GM23338 (cell line): ENCODE measurements at regions not wholly inside any gene's neighbourhood (a gene's known extent, or its start where the extent isn't known, plus 50 kb on each side); places are given as distances from the start of the nearest gene placed in this dataset.

Experiments used
- ATAC-seq: fragments of 200-7000 bp; cut with Tn5 transposase; 3 replicates; pipeline ENCODE4 v1.9.1; 2020
- DNase-seq: peaks from one replicate; pipeline ENCODE4 v3.0.0-alpha.2; 2015; ENCODE audit warnings: low spot score
- H2AFZ ChIP-seq: fragments of 200-600 bp; sonication (generic); 2 replicates; pipeline ENCODE4 v1.8.0; 2016; ENCODE audit warnings: antibody characterized with exemption, mild to moderate bottlenecking, moderate library complexity
- H3F3A ChIP-seq: fragments of 200-600 bp; sonication (generic); replicated peaks from 2 replicates; pipeline ENCODE4 v1.8.0; 2017; ENCODE audit warnings: antibody characterized with exemption, mixed run types, low read depth
- H3K27ac ChIP-seq: fragments of 200-600 bp; sonication (generic); 2 replicates; pipeline ENCODE4 v1.6.1; 2016; ENCODE audit warnings: low read depth
- H3K27me3 ChIP-seq: fragments of 200-600 bp; sonication (generic); 2 replicates; pipeline ENCODE4 v1.8.0; 2016; ENCODE audit warnings: mild to moderate bottlenecking, mixed run types, moderate library complexity; ENCODE audit not compliant: insufficient read depth
- H3K36me3 ChIP-seq: fragments of 200-600 bp; sonication (generic); 2 replicates; pipeline ENCODE4 v1.8.0; 2016; ENCODE audit warnings: mild to moderate bottlenecking; ENCODE audit not compliant: insufficient read depth
- H3K4me1 ChIP-seq: fragments of 200-600 bp; sonication (generic); 2 replicates; pipeline ENCODE4 v1.8.0; 2016; ENCODE audit warnings: mild to moderate bottlenecking, moderate library complexity; ENCODE audit not compliant: insufficient read depth
- H3K4me2 ChIP-seq: fragments of 200-600 bp; sonication (generic); 2 replicates; pipeline ENCODE4 v1.7.1; 2017; ENCODE audit warnings: mixed run types
- H3K4me3 ChIP-seq: fragments of 200-600 bp; sonication (generic); 2 replicates; pipeline ENCODE4 v1.6.1; 2016; ENCODE audit warnings: mixed run types
- H3K79me2 ChIP-seq: fragments of 200-600 bp; sonication (generic); replicated peaks from 2 replicates; pipeline ENCODE4 v1.8.0; 2017; ENCODE audit warnings: mild to moderate bottlenecking; ENCODE audit not compliant: insufficient read depth
- H3K9me2 ChIP-seq: fragments of 200-600 bp; sonication (generic); 2 replicates; pipeline ENCODE4 v1.8.0; 2017; ENCODE audit not compliant: insufficient read depth
- H4K20me1 ChIP-seq: fragments of 200-600 bp; sonication (generic); replicated peaks from 2 replicates; pipeline ENCODE4 v1.8.0; 2017; ENCODE audit warnings: mild to moderate bottlenecking; ENCODE audit not compliant: insufficient read depth
- H3K27ac Mint-ChIP-seq: 2 replicates; pipeline ENCODE4 v1.8.0; 2020; ENCODE audit warnings: inconsistent platforms, mild to moderate bottlenecking, moderate library complexity, mixed read lengths
- H3K27me3 Mint-ChIP-seq: 3 replicates; pipeline ENCODE4 v1.8.0; 2022; ENCODE audit warnings: low read depth, mild to moderate bottlenecking, moderate library complexity, mixed read lengths, inconsistent platforms; ENCODE audit not compliant: insufficient read depth, poor library complexity
- H3K36me3 Mint-ChIP-seq: 3 replicates; pipeline ENCODE4 v1.8.0; 2021; ENCODE audit warnings: low read depth, mild to moderate bottlenecking, inconsistent platforms, moderate library complexity, mixed read lengths
- H3K4me1 Mint-ChIP-seq: 3 replicates; pipeline ENCODE4 v1.8.0; 2020; ENCODE audit warnings: mild to moderate bottlenecking, inconsistent platforms, mixed read lengths
- H3K4me3 Mint-ChIP-seq: 3 replicates; pipeline ENCODE4 v1.8.0; 2021; ENCODE audit warnings: moderate library complexity, mild to moderate bottlenecking, inconsistent platforms, mixed read lengths
- H3K9me3 Mint-ChIP-seq: 3 replicates; pipeline ENCODE4 v1.8.0; 2020; ENCODE audit warnings: moderate library complexity, mild to moderate bottlenecking, inconsistent platforms, mixed read lengths
- CREB1 ChIP-seq: fragments of 250-450 bp; sonication (Bioruptor Pico); IDR thresholded peaks from 2 replicates; pipeline ENCODE4 v1.5.0; 2020; ENCODE audit warnings: low read depth, mild to moderate bottlenecking, moderate library complexity
- EZH2 ChIP-seq: fragments of 200-600 bp; sonication (generic); IDR thresholded peaks from one replicate; pipeline ENCODE4 v1.8.0; 2017; ENCODE audit warnings: antibody characterized with exemption, mild to moderate bottlenecking, low read depth; ENCODE audit not compliant: unreplicated experiment
- EZH2phosphoT487 ChIP-seq: fragments of 200-600 bp; sonication (generic); IDR thresholded peaks from one replicate; pipeline ENCODE4 v1.8.1; 2018; ENCODE audit warnings: antibody characterized with exemption; ENCODE audit not compliant: unreplicated experiment
- JUNB ChIP-seq: IDR thresholded peaks from one replicate; pipeline ENCODE4 v1.6.1; 2016; ENCODE audit warnings: antibody characterized with exemption; ENCODE audit not compliant: unreplicated experiment
- NANOG ChIP-seq: IDR thresholded peaks from 2 replicates; pipeline ENCODE4 v1.6.1; 2016; ENCODE audit warnings: antibody characterized with exemption, borderline replicate concordance
- STAT1 ChIP-seq: IDR thresholded peaks from one replicate; pipeline ENCODE4 v1.6.1; 2016; ENCODE audit warnings: antibody characterized with exemption; ENCODE audit not compliant: unreplicated experiment
- ZNF114 ChIP-seq: fragments of 250-450 bp; sonication (Bioruptor Pico); IDR thresholded peaks from 2 replicates; pipeline ENCODE4 v1.5.0; 2020; ENCODE audit warnings: mild to moderate bottlenecking, moderate library complexity
- ZNF462 ChIP-seq: fragments of 250-450 bp; sonication (Bioruptor Pico); IDR thresholded peaks from 2 replicates; pipeline ENCODE4 v1.5.0; 2020; ENCODE audit warnings: mild to moderate bottlenecking, moderate library complexity
- TF ChIP-seq, protein P1 (sequence below): IDR thresholded peaks from one replicate; pipeline ENCODE4 v1.6.1; 2018; ENCODE audit warnings: antibody characterized with exemption; ENCODE audit not compliant: unreplicated experiment
- TF ChIP-seq, protein P2 (sequence below), 2 experiments: fragments of 200-600 bp in 1 of 2; sonication (generic) in 1 of 2; conservative IDR thresholded peaks; 2 replicates each; pipeline versions ENCODE4 v1.5.1 to v1.6.1; 2016 to 2017; ENCODE audit warnings: antibody characterized with exemption in 2 of 2, low read depth in 2 of 2, mild to moderate bottlenecking in 2 of 2, moderate library complexity in 1 of 2

- H3K36me3 Mint-ChIP-seq, result no peaks in the 10 kb centered on the region
- no peak overlapping the region for H3K4me2 ChIP-seq
- H3F3A ChIP-seq, result no peaks in the 10 kb centered on the region
- no peaks in the 10 kb centered on the region for H3K9me3 Mint-ChIP-seq
- ATAC-seq (no peak), DNase-seq (no peak)
- H3K4me1 ChIP-seq, result no peaks in the 10 kb centered on the region
- no peaks in the 10 kb centered on the region for H3K79me2 ChIP-seq
- H3K27ac Mint-ChIP-seq, result no peak overlapping the region
- no peaks in the 10 kb centered on the region for H3K27me3 ChIP-seq
- no peaks in the 10 kb centered on the region for H3K36me3 ChIP-seq
- no peaks in the 10 kb centered on the region for H3K4me1 Mint-ChIP-seq
- no peaks in the 10 kb centered on the region for H3K9me2 ChIP-seq
- H3K27me3 Mint-ChIP-seq, result peaks cover 6% of the 10 kb centered on the region
- no peak overlapping the region for H3K4me3 Mint-ChIP-seq
- no peak for TF ChIP-seq CREB1 (CRISPR knock-in tag)
- TF ChIP-seq NANOG, result no peak
- no peak for TF ChIP-seq ZNF114
- no peak for TF ChIP-seq JUNB
- TF ChIP-seq EZH2phosphoT487, result no peak
- TF ChIP-seq, protein P1, sequence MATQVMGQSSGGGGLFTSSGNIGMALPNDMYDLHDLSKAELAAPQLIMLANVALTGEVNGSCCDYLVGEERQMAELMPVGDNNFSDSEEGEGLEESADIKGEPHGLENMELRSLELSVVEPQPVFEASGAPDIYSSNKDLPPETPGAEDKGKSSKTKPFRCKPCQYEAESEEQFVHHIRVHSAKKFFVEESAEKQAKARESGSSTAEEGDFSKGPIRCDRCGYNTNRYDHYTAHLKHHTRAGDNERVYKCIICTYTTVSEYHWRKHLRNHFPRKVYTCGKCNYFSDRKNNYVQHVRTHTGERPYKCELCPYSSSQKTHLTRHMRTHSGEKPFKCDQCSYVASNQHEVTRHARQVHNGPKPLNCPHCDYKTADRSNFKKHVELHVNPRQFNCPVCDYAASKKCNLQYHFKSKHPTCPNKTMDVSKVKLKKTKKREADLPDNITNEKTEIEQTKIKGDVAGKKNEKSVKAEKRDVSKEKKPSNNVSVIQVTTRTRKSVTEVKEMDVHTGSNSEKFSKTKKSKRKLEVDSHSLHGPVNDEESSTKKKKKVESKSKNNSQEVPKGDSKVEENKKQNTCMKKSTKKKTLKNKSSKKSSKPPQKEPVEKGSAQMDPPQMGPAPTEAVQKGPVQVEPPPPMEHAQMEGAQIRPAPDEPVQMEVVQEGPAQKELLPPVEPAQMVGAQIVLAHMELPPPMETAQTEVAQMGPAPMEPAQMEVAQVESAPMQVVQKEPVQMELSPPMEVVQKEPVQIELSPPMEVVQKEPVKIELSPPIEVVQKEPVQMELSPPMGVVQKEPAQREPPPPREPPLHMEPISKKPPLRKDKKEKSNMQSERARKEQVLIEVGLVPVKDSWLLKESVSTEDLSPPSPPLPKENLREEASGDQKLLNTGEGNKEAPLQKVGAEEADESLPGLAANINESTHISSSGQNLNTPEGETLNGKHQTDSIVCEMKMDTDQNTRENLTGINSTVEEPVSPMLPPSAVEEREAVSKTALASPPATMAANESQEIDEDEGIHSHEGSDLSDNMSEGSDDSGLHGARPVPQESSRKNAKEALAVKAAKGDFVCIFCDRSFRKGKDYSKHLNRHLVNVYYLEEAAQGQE, result no peak
- no peak for TF ChIP-seq EZH2
- no peak overlapping the region for H3K27ac ChIP-seq
- no peak overlapping the region for H2AFZ ChIP-seq
- no peaks in the 10 kb centered on the region for H4K20me1 ChIP-seq
- H3K4me3 ChIP-seq, result no peak overlapping the region
Measured at GRCh38 chr4:8786166-8786565, 85.5 kb downstream of the HMX1 start.

DNA sequence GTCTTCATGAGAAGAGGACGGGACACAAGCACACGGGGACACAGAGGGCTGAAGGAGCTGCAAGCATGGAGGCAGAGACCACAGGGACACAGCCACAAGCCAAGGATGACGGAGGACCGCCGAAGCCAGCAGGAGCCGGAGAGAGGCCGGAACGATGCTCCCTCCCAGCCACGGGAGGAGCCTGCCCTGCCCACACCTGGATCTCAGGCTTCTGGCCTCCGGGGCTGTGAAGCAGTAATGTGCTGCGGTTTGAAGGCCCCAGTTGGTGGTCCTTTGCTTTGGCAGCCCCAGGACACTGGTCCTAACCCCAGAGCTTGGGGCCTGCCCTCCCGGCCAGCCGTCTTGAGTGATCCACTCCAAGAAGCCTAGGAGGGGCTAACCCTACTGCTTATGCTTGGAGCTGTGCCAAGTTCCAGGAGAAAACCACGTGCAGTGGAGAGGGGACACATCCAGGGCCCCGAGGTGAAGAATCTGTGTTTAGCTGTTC lies 85.9 kb downstream of the HMX1 start:
- H3K36me3 Mint-ChIP-seq, result no peaks in the 10 kb centered on the region
- H3K4me3 Mint-ChIP-seq, result no peak overlapping the region
- no peaks in the 10 kb centered on the region for H3F3A ChIP-seq
- no peaks in the 10 kb centered on the region for H3K27me3 ChIP-seq
- DNase-seq (no peak), ATAC-seq (peak; percentile 37; the same call in 2 of the 3 replicates)
- no peaks in the 10 kb centered on the region for H3K9me2 ChIP-seq
- peaks cover 6% of the 10 kb centered on the region for H3K27me3 Mint-ChIP-seq
- H3K9me3 Mint-ChIP-seq, result no peaks in the 10 kb centered on the region
- no peak overlapping the region for H3K4me3 ChIP-seq
- H3K4me1 Mint-ChIP-seq, result no peaks in the 10 kb centered on the region
- no peak overlapping the region for H2AFZ ChIP-seq
- H3K4me2 ChIP-seq, result no peak overlapping the region
- no peaks in the 10 kb centered on the region for H3K36me3 ChIP-seq
- H4K20me1 ChIP-seq, result no peaks in the 10 kb centered on the region
- no peak overlapping the region for H3K27ac Mint-ChIP-seq
- no peak overlapping the region for H3K27ac ChIP-seq
- no peaks in the 10 kb centered on the region for H3K79me2 ChIP-seq
- H3K4me1 ChIP-seq, result no peaks in the 10 kb centered on the region
- TF ChIP-seq ZNF462 (CRISPR knock-in tag) (no peak), CREB1 (CRISPR knock-in tag) (no peak), NANOG (no peak), EZH2 (no peak), JUNB (no peak), STAT1 (no peak), ZNF114 (no peak)
- TF ChIP-seq, protein P2, sequence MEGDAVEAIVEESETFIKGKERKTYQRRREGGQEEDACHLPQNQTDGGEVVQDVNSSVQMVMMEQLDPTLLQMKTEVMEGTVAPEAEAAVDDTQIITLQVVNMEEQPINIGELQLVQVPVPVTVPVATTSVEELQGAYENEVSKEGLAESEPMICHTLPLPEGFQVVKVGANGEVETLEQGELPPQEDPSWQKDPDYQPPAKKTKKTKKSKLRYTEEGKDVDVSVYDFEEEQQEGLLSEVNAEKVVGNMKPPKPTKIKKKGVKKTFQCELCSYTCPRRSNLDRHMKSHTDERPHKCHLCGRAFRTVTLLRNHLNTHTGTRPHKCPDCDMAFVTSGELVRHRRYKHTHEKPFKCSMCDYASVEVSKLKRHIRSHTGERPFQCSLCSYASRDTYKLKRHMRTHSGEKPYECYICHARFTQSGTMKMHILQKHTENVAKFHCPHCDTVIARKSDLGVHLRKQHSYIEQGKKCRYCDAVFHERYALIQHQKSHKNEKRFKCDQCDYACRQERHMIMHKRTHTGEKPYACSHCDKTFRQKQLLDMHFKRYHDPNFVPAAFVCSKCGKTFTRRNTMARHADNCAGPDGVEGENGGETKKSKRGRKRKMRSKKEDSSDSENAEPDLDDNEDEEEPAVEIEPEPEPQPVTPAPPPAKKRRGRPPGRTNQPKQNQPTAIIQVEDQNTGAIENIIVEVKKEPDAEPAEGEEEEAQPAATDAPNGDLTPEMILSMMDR (conservative IDR thresholded peaks at IDR 0.05; ENCODE audit: low read depth in 2 of 2), result no peak
